ENCODE measurements at regions not wholly inside any gene's neighbourhood (a gene's known extent, or its start where the extent isn't known, plus 50 kb on each side); places are given as distances from the start of the nearest gene placed in this dataset.

DNA sequence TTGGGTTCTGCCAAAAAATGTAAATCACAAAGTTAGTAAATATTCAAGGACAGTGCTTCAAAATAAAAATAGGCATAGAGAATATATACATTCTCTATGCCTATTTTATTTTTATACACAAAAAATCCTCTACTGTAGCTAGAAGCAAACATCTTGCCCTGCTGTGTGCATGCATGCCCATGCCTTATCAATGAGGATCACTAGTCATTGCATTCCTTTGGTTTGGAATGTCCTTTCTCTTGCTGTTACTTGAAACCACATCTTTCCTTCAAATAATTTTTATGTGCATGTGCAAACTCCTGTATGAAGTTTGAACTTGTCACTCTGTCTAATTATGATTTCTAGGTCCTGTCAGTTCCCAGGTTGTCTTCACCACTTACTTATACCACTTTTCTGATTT is 278.9 kb upstream of the IZUMO3 start:
- TF ChIP-seq, protein P1, sequence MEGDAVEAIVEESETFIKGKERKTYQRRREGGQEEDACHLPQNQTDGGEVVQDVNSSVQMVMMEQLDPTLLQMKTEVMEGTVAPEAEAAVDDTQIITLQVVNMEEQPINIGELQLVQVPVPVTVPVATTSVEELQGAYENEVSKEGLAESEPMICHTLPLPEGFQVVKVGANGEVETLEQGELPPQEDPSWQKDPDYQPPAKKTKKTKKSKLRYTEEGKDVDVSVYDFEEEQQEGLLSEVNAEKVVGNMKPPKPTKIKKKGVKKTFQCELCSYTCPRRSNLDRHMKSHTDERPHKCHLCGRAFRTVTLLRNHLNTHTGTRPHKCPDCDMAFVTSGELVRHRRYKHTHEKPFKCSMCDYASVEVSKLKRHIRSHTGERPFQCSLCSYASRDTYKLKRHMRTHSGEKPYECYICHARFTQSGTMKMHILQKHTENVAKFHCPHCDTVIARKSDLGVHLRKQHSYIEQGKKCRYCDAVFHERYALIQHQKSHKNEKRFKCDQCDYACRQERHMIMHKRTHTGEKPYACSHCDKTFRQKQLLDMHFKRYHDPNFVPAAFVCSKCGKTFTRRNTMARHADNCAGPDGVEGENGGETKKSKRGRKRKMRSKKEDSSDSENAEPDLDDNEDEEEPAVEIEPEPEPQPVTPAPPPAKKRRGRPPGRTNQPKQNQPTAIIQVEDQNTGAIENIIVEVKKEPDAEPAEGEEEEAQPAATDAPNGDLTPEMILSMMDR (conservative IDR thresholded peaks at IDR 0.05; ENCODE audit: low read depth, low read length), result no peak
- TF ChIP-seq POLR2A (IDR thresholded peaks at IDR 0.05; ENCODE audit: low read depth, low read length) (no peak), USF2 (IDR thresholded peaks at IDR 0.05; ENCODE audit: low read depth, low read length) (no peak), MAFK (IDR thresholded peaks at IDR 0.05; ENCODE audit: low read depth, low read length) (no peak), RAD21 (IDR thresholded peaks at IDR 0.05; ENCODE audit: low read length) (no peak), BHLHE40 (IDR thresholded peaks at IDR 0.05; ENCODE audit: low read depth, low read length) (no peak), CEBPB (IDR thresholded peaks at IDR 0.05; ENCODE audit: low read depth, low read length) (no peak), CHD1 (IDR thresholded peaks at IDR 0.05; ENCODE audit: low read depth, low read length) (no peak), MAZ (IDR thresholded peaks at IDR 0.05; ENCODE audit: borderline replicate concordance, low read depth, low read length) (no peak), SMC3 (IDR thresholded peaks at IDR 0.05; ENCODE audit: low read depth, low read length) (no peak), NFE2L2 (IDR thresholded peaks at IDR 0.05; ENCODE audit: low read depth, low read length) (no peak), RCOR1 (IDR thresholded peaks at IDR 0.05; ENCODE audit: insufficient replicate concordance, low read length) (no peak), RFX5 (IDR thresholded peaks at IDR 0.05; ENCODE audit: low read depth, low read length) (no peak)

Measured in IMR-90 (cell line).